Keratinocyte (primary cell): ENCODE measurements at regions not wholly inside any gene's neighbourhood (a gene's known extent, or its start where the extent isn't known, plus 50 kb on each side); places are given as distances from the start of the nearest gene placed in this dataset.

Experiments
- DNase-seq: peaks from one replicate; pipeline ENCODE4 v3.0.0-alpha.2; 2011; ENCODE audit warnings: low read depth, missing footprints, low spot score
- FAIRE-seq: peaks from 2 replicates; lab custom pipeline; 2011; peaks lifted over from hg19 to GRCh38; lab: Jason Lieb, UNC
- H2AFZ ChIP-seq: 2 replicates; pipeline ENCODE4 v1.6.0; 2012; ENCODE audit warnings: low read length, control low read depth, inconsistent platforms; ENCODE audit not compliant: control insufficient read depth
- H3K27ac ChIP-seq: 2 replicates; pipeline ENCODE4 v1.5.1; 2011; ENCODE audit warnings: low read length; ENCODE audit not compliant: control insufficient read depth, insufficient read depth
- H3K27me3 ChIP-seq: 3 replicates; pipeline ENCODE4 v1.6.0; 2011; ENCODE audit warnings: low read length; ENCODE audit not compliant: control insufficient read depth, insufficient read depth; ENCODE audit errors: extremely low read depth
- H3K36me3 ChIP-seq, 2 experiments: 2 replicates in 1 of 2; 3 replicates in 1 of 2; pipeline ENCODE4 v1.5.1; 2011; ENCODE audit warnings: low read length in 2 of 2, mild to moderate bottlenecking in 1 of 2; ENCODE audit not compliant: control insufficient read depth in 2 of 2, insufficient read depth in 2 of 2; ENCODE audit errors: extremely low read depth in 1 of 2
- H3K4me1 ChIP-seq: 3 replicates; pipeline ENCODE4 v1.5.1; 2011; ENCODE audit warnings: low read length; ENCODE audit not compliant: control insufficient read depth, insufficient read depth; ENCODE audit errors: extremely low read depth
- H3K4me2 ChIP-seq: 3 replicates; pipeline ENCODE4 v1.6.0; 2011; ENCODE audit warnings: low read depth, low read length; ENCODE audit not compliant: control insufficient read depth, insufficient read depth; ENCODE audit errors: extremely low read depth
- H3K4me3 ChIP-seq, 3 experiments: fragments of 200-600 bp in 1 of 3; sonication (generic) in 1 of 3; 2 replicates in 2 of 3; 3 replicates in 1 of 3; pipeline ENCODE4 v1.5.1; 2011 to 2016; ENCODE audit warnings: low read length in 3 of 3, mild to moderate bottlenecking in 3 of 3, control low read depth in 2 of 3, inconsistent platforms in 1 of 3, low read depth in 1 of 3, mixed read lengths in 1 of 3, mixed run types in 1 of 3, moderate library complexity in 1 of 3; ENCODE audit not compliant: control insufficient read depth in 2 of 3, insufficient read depth in 2 of 3; ENCODE audit errors: extremely low read depth in 1 of 3
- H3K79me2 ChIP-seq: 2 replicates; pipeline ENCODE4 v1.6.0; 2012; ENCODE audit warnings: low read length; ENCODE audit not compliant: control insufficient read depth, insufficient read depth
- H3K9ac ChIP-seq: 3 replicates; pipeline ENCODE4 v1.6.0; 2011; ENCODE audit warnings: low read length; ENCODE audit not compliant: control insufficient read depth, insufficient read depth; ENCODE audit errors: extremely low read depth
- H3K9me1 ChIP-seq: 3 replicates; pipeline ENCODE4 v1.6.0; 2011; ENCODE audit warnings: low read length; ENCODE audit not compliant: control insufficient read depth, insufficient read depth; ENCODE audit errors: extremely low read depth
- H3K9me3 ChIP-seq: 2 replicates; pipeline ENCODE4 v1.5.1; 2012; ENCODE audit warnings: low read depth, low read length; ENCODE audit not compliant: control insufficient read depth
- H4K20me1 ChIP-seq: 3 replicates; pipeline ENCODE4 v1.6.0; 2011; ENCODE audit warnings: low read length; ENCODE audit not compliant: control insufficient read depth, insufficient read depth; ENCODE audit errors: extremely low read depth
- CTCF ChIP-seq, 3 experiments: IDR thresholded peaks in 1 of 3; conservative IDR thresholded peaks in 1 of 3; optimal IDR thresholded peaks in 1 of 3; 2 replicates in 2 of 3; 3 replicates in 1 of 3; pipeline versions ENCODE3 to v1.5.1; 2011; ENCODE audit warnings: low read length in 3 of 3, mild to moderate bottlenecking in 3 of 3, moderate library complexity in 2 of 3, control low read depth in 1 of 3, inconsistent platforms in 1 of 3; ENCODE audit not compliant: insufficient read depth in 2 of 3; ENCODE audit errors: extremely low read depth in 1 of 3
- EZH2 ChIP-seq: IDR thresholded peaks from one replicate; pipeline ENCODE4 v1.6.1; 2012; ENCODE audit warnings: inconsistent platforms, mild to moderate bottlenecking, low read length, moderate library complexity
- dilution Hi-C: fragments of 300-500 bp; cut with MboI; formaldehyde crosslinking; loops from one replicate; pipeline ENCODE4 v1.7.0; 2020; ENCODE audit warnings: low sequenced_read_pairs; ENCODE audit not compliant: extremely low pct_ligation_motif_present

GRCh38 chr15:93608643-93609148, 519.7 kb upstream of the RGMA start:
- dilution Hi-C loops: no loop called here
- no peak overlapping the region for H3K4me2 ChIP-seq
- H3K27me3 ChIP-seq: no peaks in the 10 kb centered on the region
- H3K27ac ChIP-seq: no peak overlapping the region
- no peaks in the 10 kb centered on the region for H4K20me1 ChIP-seq
- no peaks in the 10 kb centered on the region for H3K4me1 ChIP-seq
- H3K9ac ChIP-seq: no peak overlapping the region
- H3K36me3 ChIP-seq: no peaks in the 10 kb centered on the region
- FAIRE-seq (no peak), DNase-seq (no peak)
- no peaks in the 10 kb centered on the region for H3K79me2 ChIP-seq
- no peaks in the 10 kb centered on the region for H3K9me1 ChIP-seq
- H3K9me3 ChIP-seq: no peaks in the 10 kb centered on the region
- H3K4me3 ChIP-seq: no peak overlapping the region
- no peak overlapping the region for H2AFZ ChIP-seq
- TF ChIP-seq EZH2: no peak

GRCh38 chr15:93603550-93603949, 514.5 kb upstream of the RGMA start:
- DNase-seq: no peak
- H3K9me3 ChIP-seq: no peaks in the 10 kb centered on the region
- TF ChIP-seq CTCF (optimal IDR thresholded peaks at IDR 0.05 in 1 of 3, IDR thresholded peaks at IDR 0.05 in 1 of 3, conservative IDR thresholded peaks at IDR 0.05 in 1 of 3; ENCODE audit: extremely low read depth in 1 of 3, insufficient read depth in 2 of 3, low read length in 3 of 3) (no peak), EZH2 (no peak)
- no peak overlapping the region for H3K9ac ChIP-seq
- no peak overlapping the region for H3K4me2 ChIP-seq
- no peaks in the 10 kb centered on the region for H3K79me2 ChIP-seq
- H3K9me1 ChIP-seq: no peaks in the 10 kb centered on the region
- no peak overlapping the region for H2AFZ ChIP-seq
- dilution Hi-C loops: no loop called here
- no peaks in the 10 kb centered on the region for H3K4me1 ChIP-seq
- no peaks in the 10 kb centered on the region for H3K36me3 ChIP-seq
- no peak overlapping the region for H3K27ac ChIP-seq
- FAIRE-seq: no peak
- no peaks in the 10 kb centered on the region for H4K20me1 ChIP-seq
- H3K27me3 ChIP-seq: peaks cover 3% of the 10 kb centered on the region
- H3K4me3 ChIP-seq: no peak overlapping the region

- no peak overlapping the region for H2AFZ ChIP-seq
- H3K9ac ChIP-seq: no peak overlapping the region
- no peak overlapping the region for H3K27ac ChIP-seq
- dilution Hi-C loops: no loop called here
- DNase-seq (no peak), FAIRE-seq (no peak)
- TF ChIP-seq EZH2 (no peak), CTCF (optimal IDR thresholded peaks at IDR 0.05 in 1 of 3, IDR thresholded peaks at IDR 0.05 in 1 of 3, conservative IDR thresholded peaks at IDR 0.05 in 1 of 3; ENCODE audit: extremely low read depth in 1 of 3, insufficient read depth in 2 of 3, low read length in 3 of 3) (no peak)
- no peaks in the 10 kb centered on the region for H3K36me3 ChIP-seq
- no peaks in the 10 kb centered on the region for H4K20me1 ChIP-seq
- H3K4me1 ChIP-seq: no peaks in the 10 kb centered on the region
- H3K9me3 ChIP-seq: no peaks in the 10 kb centered on the region
- no peak overlapping the region for H3K4me2 ChIP-seq
- H3K4me3 ChIP-seq: no peak overlapping the region
- H3K79me2 ChIP-seq: no peaks in the 10 kb centered on the region
- H3K9me1 ChIP-seq: no peaks in the 10 kb centered on the region
- no peaks in the 10 kb centered on the region for H3K27me3 ChIP-seq
Measured at GRCh38 chr15:93587059-93587521, 498.1 kb upstream of the RGMA start.
